Cardiac fibroblast (primary cell): ENCODE measurements at regions not wholly inside any gene's neighbourhood (a gene's known extent, or its start where the extent isn't known, plus 50 kb on each side); places are given as distances from the start of the nearest gene placed in this dataset.
"Not testable (repeated sequence)": the region's sequence is repeated elsewhere in the genome, so short reads cannot be mapped to it uniquely, and the experiment has no call there.

Experiments
- DNase-seq, 2 donors: peaks; one replicate each; pipeline versions ENCODE4 v3.0.0 to v3.0.0-alpha.2; 2010; ENCODE audit warnings: low read depth in 2 of 2
- H3K4me3 ChIP-seq, 2 donors: replicated peaks in 1 of 2; 1 replicate in 1 of 2; 2 replicates in 1 of 2; pipeline ENCODE4 v1.5.1; 2011; ENCODE audit warnings: low read depth in 2 of 2, low read length in 2 of 2, mild to moderate bottlenecking in 2 of 2, moderate library complexity in 1 of 2
- CTCF ChIP-seq: IDR thresholded peaks from one replicate; pipeline ENCODE4 v1.5.1; 2011; ENCODE audit warnings: low read depth, mild to moderate bottlenecking, low read length, inconsistent platforms

- peak in 1 of 2 donors; percentile 57 for DNase-seq
- no peak for TF ChIP-seq CTCF
- no peak overlapping the region for H3K4me3 ChIP-seq
Measured at GRCh38 chr3:177906578-177907229, 629.5 kb upstream of the KCNMB2 start.

- not testable (repeated sequence) for H3K4me3 ChIP-seq, DNase-seq
Measured at GRCh38 chr3:177909530-177909929, 626.7 kb upstream of the KCNMB2 start.

- TF ChIP-seq CTCF, result no peak
- no peak for DNase-seq
Measured at GRCh38 chr3:177914224-177914623, 622.0 kb upstream of the KCNMB2 start.

GRCh38 chr3:177916461-177916860 lies 619.8 kb upstream of the KCNMB2 start:
- no peak for TF ChIP-seq CTCF
- no peak for DNase-seq
- H3K4me3 ChIP-seq, result no peak overlapping the region

More at GRCh38 chr3:177914224-177914623, 622.0 kb upstream of the KCNMB2 start:
- H3K4me3 ChIP-seq, result no peak overlapping the region

- H3K4me3 ChIP-seq, result no peak overlapping the region
- DNase-seq, result no peak
- TF ChIP-seq CTCF, result no peak
Measured at GRCh38 chr3:177917234-177917861, 618.9 kb upstream of the KCNMB2 start.

GRCh38 chr3:177921153-177921552 lies 615.1 kb upstream of the KCNMB2 start:
- DNase-seq, result no peak
- no peak for TF ChIP-seq CTCF

GRCh38 chr3:177924261-177924660 lies 612.0 kb upstream of the KCNMB2 start:
- DNase-seq, result no peak
- H3K4me3 ChIP-seq, result no peak overlapping the region
- no peak for TF ChIP-seq CTCF

More at GRCh38 chr3:177921153-177921552, 615.1 kb upstream of the KCNMB2 start:
- H3K4me3 ChIP-seq, result no peak overlapping the region
